SK-N-SH (cell line): ENCODE measurements at regions not wholly inside any gene's neighbourhood (a gene's known extent, or its start where the extent isn't known, plus 50 kb on each side); places are given as distances from the start of the nearest gene placed in this dataset.

Source experiments
- CTCF ChIA-PET: fragments of 300-600, 350-600 bp; formaldehyde crosslinking; extraction: SDS; loops from one replicate; lab custom pipeline; 2021; lab: Yijun Ruan, JAX
- POLR2A ChIA-PET: fragments of 350-600 bp; sonication (Branson Sonifier 250); formaldehyde crosslinking; extraction: SDS; loops from one replicate; lab custom pipeline; 2020; ENCODE audit warnings: antibody characterized with exemption, inconsistent platforms; lab: Yijun Ruan, JAX
- DNase-seq: peaks from one replicate; pipeline ENCODE4 v3.0.0; 2012
- H2AFZ ChIP-seq: fragments of 200-600 bp; sonication (generic); 2 replicates; pipeline ENCODE4 v1.8.1; 2016; ENCODE audit warnings: antibody characterized with exemption, mild to moderate bottlenecking, low read depth
- H3F3A ChIP-seq: fragments of 200-600 bp; sonication (generic); replicated peaks from 2 replicates; pipeline ENCODE3; 2016; ENCODE audit warnings: antibody characterized with exemption, mild to moderate bottlenecking; ENCODE audit not compliant: insufficient read depth
- H3K27ac ChIP-seq, 2 experiments: fragments of 200-500 bp in 1 of 2; fragments of 200-600 bp in 1 of 2; sonication (Bioruptor generic) in 1 of 2; sonication (generic), shearing (Covaris generic) in 1 of 2; 2 replicates each; pipeline versions ENCODE4 v1.5.1 to v1.6.1; 2014 to 2016; ENCODE audit warnings: low read depth in 2 of 2, inconsistent platforms in 1 of 2, low read length in 1 of 2, mild to moderate bottlenecking in 1 of 2, mixed read lengths in 1 of 2
- H3K27me3 ChIP-seq: fragments of 200-600 bp; sonication (generic), shearing (Covaris generic); 2 replicates; pipeline ENCODE4 v1.6.1; 2016; ENCODE audit warnings: mixed run types; ENCODE audit not compliant: insufficient read depth
- H3K36me3 ChIP-seq, 2 experiments: fragments of 200-500 bp in 1 of 2; fragments of 200-600 bp in 1 of 2; sonication (Bioruptor generic) in 1 of 2; sonication (generic) in 1 of 2; replicated peaks in 1 of 2; 2 replicates each; pipeline versions ENCODE3 to v1.5.1; 2014 to 2016; ENCODE audit warnings: low read length in 1 of 2, mild to moderate bottlenecking in 1 of 2; ENCODE audit not compliant: insufficient read depth in 2 of 2, control insufficient read depth in 1 of 2
- H3K4me1 ChIP-seq, 2 experiments: fragments of 200-500 bp in 1 of 2; fragments of 200-600 bp in 1 of 2; sonication (Bioruptor generic) in 1 of 2; sonication (generic), shearing (Covaris generic) in 1 of 2; 2 replicates each; pipeline versions ENCODE4 v1.5.1 to v1.6.1; 2014 to 2016; ENCODE audit warnings: low read depth in 1 of 2, low read length in 1 of 2, mixed run types in 1 of 2; ENCODE audit not compliant: insufficient read depth in 2 of 2, control insufficient read depth in 1 of 2
- H3K4me2 ChIP-seq: fragments of 200-600 bp; sonication (generic), shearing (Covaris generic); 2 replicates; pipeline ENCODE4 v1.6.1; 2017; ENCODE audit warnings: mixed run types
- H3K4me3 ChIP-seq, 2 experiments: fragments of 200-500 bp in 1 of 2; fragments of 200-600 bp in 1 of 2; sonication (Bioruptor generic) in 1 of 2; sonication (generic), shearing (Covaris generic) in 1 of 2; 2 replicates each; pipeline versions ENCODE4 v1.5.1 to v1.8.1; 2014 to 2016; ENCODE audit warnings: low read depth in 2 of 2, inconsistent platforms in 1 of 2, low read length in 1 of 2, mild to moderate bottlenecking in 1 of 2, mixed read lengths in 1 of 2, moderate library complexity in 1 of 2
- H3K79me2 ChIP-seq: fragments of 200-600 bp; sonication (generic); 2 replicates; pipeline ENCODE4 v1.8.1; 2017; ENCODE audit warnings: mild to moderate bottlenecking; ENCODE audit not compliant: insufficient read depth
- H3K9ac ChIP-seq: fragments of 200-600 bp; sonication (generic); 2 replicates; pipeline ENCODE4 v1.6.1; 2017; ENCODE audit warnings: mixed run types
- H3K9me2 ChIP-seq: fragments of 200-600 bp; sonication (generic); 2 replicates; pipeline ENCODE4 v1.6.1; 2017; ENCODE audit warnings: mixed run types
- H3K9me3 ChIP-seq: fragments of 200-600 bp; sonication (generic); 2 replicates; pipeline ENCODE4 v1.6.1; 2017; ENCODE audit warnings: mixed run types, mild to moderate bottlenecking, moderate library complexity
- H4K20me1 ChIP-seq: fragments of 200-600 bp; sonication (generic); 2 replicates; pipeline ENCODE4 v1.6.1; 2017; ENCODE audit warnings: mild to moderate bottlenecking, mixed run types; ENCODE audit not compliant: insufficient read depth
- CTCF ChIP-seq: fragments of 200-600 bp; sonication (generic); IDR thresholded peaks from 2 replicates; pipeline ENCODE4 v1.6.1; 2017; ENCODE audit warnings: antibody characterized with exemption, mild to moderate bottlenecking, moderate library complexity
- ELF1 ChIP-seq: IDR thresholded peaks from 2 replicates; pipeline ENCODE4 v1.4.0; 2012
- GATA2 ChIP-seq: sonication (generic); formaldehyde crosslinking; IDR thresholded peaks from 2 replicates; pipeline ENCODE4 v1.5.0; 2020; ENCODE audit warnings: mild to moderate bottlenecking, missing genetic modification reagents
- IRF3 ChIP-seq: fragments of 150-350 bp; IDR thresholded peaks from 2 replicates; pipeline ENCODE4 v1.6.1; 2016; ENCODE audit warnings: mild to moderate bottlenecking, low read depth, low read length
- JUND ChIP-seq: IDR thresholded peaks from 2 replicates; pipeline ENCODE4 v1.4.0; 2012
- MEF2A ChIP-seq: IDR thresholded peaks from 2 replicates; pipeline ENCODE4 v1.4.0; 2012; ENCODE audit warnings: low read depth, borderline replicate concordance
- NFIC ChIP-seq: IDR thresholded peaks from 2 replicates; pipeline ENCODE4 v1.4.0; 2012; ENCODE audit warnings: borderline replicate concordance
- PBX3 ChIP-seq: IDR thresholded peaks from 2 replicates; pipeline ENCODE4; 2012
- POLR2AphosphoS5 ChIP-seq: IDR thresholded peaks from 2 replicates; pipeline ENCODE4 v1.6.1; 2012; ENCODE audit warnings: low read depth, low read length
- RAD21 ChIP-seq: IDR thresholded peaks from 2 replicates; pipeline ENCODE4 v1.6.1; 2012; ENCODE audit warnings: mild to moderate bottlenecking, low read length
- REST ChIP-seq: IDR thresholded peaks from 2 replicates; pipeline ENCODE4 v1.6.1; 2012; ENCODE audit warnings: mild to moderate bottlenecking, low read depth, low read length, moderate library complexity
- TAF1 ChIP-seq: IDR thresholded peaks from 2 replicates; pipeline ENCODE4 v1.6.1; 2012; ENCODE audit warnings: low read depth, mild to moderate bottlenecking, low read length, moderate library complexity, borderline replicate concordance
- YY1 ChIP-seq: IDR thresholded peaks from 2 replicates; pipeline ENCODE4 v1.4.0; 2012; ENCODE audit warnings: low read depth, mild to moderate bottlenecking
- ZBTB33 ChIP-seq: IDR thresholded peaks from 2 replicates; pipeline ENCODE4 v1.4.0; 2012; ENCODE audit warnings: low read depth, borderline replicate concordance
- WGBS: methylation state at CpG from one replicate; pipeline ENCODE4 v1.1.6; 2017; ENCODE audit warnings: low lambda C conversion rate; 5-methylcytosine and 5-hydroxymethylcytosine counted together

- CTCF ChIA-PET: no interaction called here
- H3K27ac ChIP-seq: no peak overlapping the region
- no peaks in the 10 kb centered on the region for H3K79me2 ChIP-seq
- no peaks in the 10 kb centered on the region for H3F3A ChIP-seq
- TF ChIP-seq PBX3 (no peak), CTCF (no peak), ZBTB33 (no peak), NFIC (no peak), IRF3 (no peak), MEF2A (no peak), POLR2AphosphoS5 (no peak), YY1 (no peak), RAD21 (no peak), TAF1 (no peak), ELF1 (no peak), REST (no peak), GATA2 (no peak), JUND (no peak)
- H3K9ac ChIP-seq: no peak overlapping the region
- H3K27me3 ChIP-seq: no peaks in the 10 kb centered on the region
- no peaks in the 10 kb centered on the region for H3K36me3 ChIP-seq
- no peaks in the 10 kb centered on the region; a peak in 1 of 4 replicates for H3K4me1 ChIP-seq
- POLR2A ChIA-PET: no interaction called here
- no peak overlapping the region for H3K4me3 ChIP-seq
- H4K20me1 ChIP-seq: no peaks in the 10 kb centered on the region
- no peaks in the 10 kb centered on the region for H3K9me2 ChIP-seq
- no peak overlapping the region for H3K4me2 ChIP-seq
- H2AFZ ChIP-seq: no peak overlapping the region
- DNase-seq: no peak
- 50% methylated on average over 3 of the region's 3 CpGs for WGBS
- H3K9me3 ChIP-seq: no peaks in the 10 kb centered on the region
Observed at GRCh38 chr2:200223205-200223784, 83.2 kb upstream of the SPATS2L start.
